H9 (cell line): ENCODE measurements at regions not wholly inside any gene's neighbourhood (a gene's known extent, or its start where the extent isn't known, plus 50 kb on each side); places are given as distances from the start of the nearest gene placed in this dataset.

Experiments
- DNase-seq: peaks from one replicate; pipeline ENCODE4 v3.0.0-alpha.2; 2017
- H2AFZ ChIP-seq: one replicate; pipeline ENCODE4 v1.6.1; 2013; ENCODE audit warnings: mild to moderate bottlenecking, low read length, control low read depth, moderate library complexity
- H2AK5ac ChIP-seq: 2 replicates; pipeline ENCODE4 v1.6.1; 2013; ENCODE audit warnings: low read length, control low read depth, mixed read lengths; ENCODE audit not compliant: insufficient read length
- H2BK120ac ChIP-seq: one replicate; pipeline ENCODE4 v1.6.1; 2013; ENCODE audit warnings: low read depth, mild to moderate bottlenecking, low read length, control low read depth, inconsistent platforms; ENCODE audit not compliant: poor library complexity, severe bottlenecking
- H2BK12ac ChIP-seq: 2 replicates; pipeline ENCODE4 v1.6.1; 2013; ENCODE audit warnings: low read length, control low read depth, mixed read lengths, low read depth; ENCODE audit not compliant: insufficient read length
- H2BK15ac ChIP-seq: 2 replicates; pipeline ENCODE4 v1.6.1; 2013; ENCODE audit warnings: low read depth, low read length, control low read depth
- H2BK20ac ChIP-seq: one replicate; pipeline ENCODE4 v1.6.1; 2013; ENCODE audit warnings: low read depth, mild to moderate bottlenecking, low read length, control low read depth, inconsistent platforms; ENCODE audit not compliant: poor library complexity, severe bottlenecking
- H2BK5ac ChIP-seq: 2 replicates; pipeline ENCODE4 v1.6.1; 2013; ENCODE audit warnings: low read length, control low read depth, mixed read lengths; ENCODE audit not compliant: insufficient read length
- H3K14ac ChIP-seq: 2 replicates; pipeline ENCODE4 v1.6.1; 2013; ENCODE audit warnings: low read length, control low read depth; ENCODE audit not compliant: insufficient read depth
- H3K18ac ChIP-seq: 2 replicates; pipeline ENCODE4 v1.6.1; 2013; ENCODE audit warnings: low read depth, mild to moderate bottlenecking, mixed read lengths, low read length, control low read depth; ENCODE audit not compliant: insufficient read length
- H3K23ac ChIP-seq: 2 replicates; pipeline ENCODE4 v1.6.1; 2013; ENCODE audit warnings: low read length, control low read depth, mixed read lengths, low read depth; ENCODE audit not compliant: insufficient read length
- H3K23me2 ChIP-seq: 2 replicates; pipeline ENCODE4 v1.6.1; 2013; ENCODE audit warnings: low read depth, mild to moderate bottlenecking, mixed read lengths, low read length, control low read depth; ENCODE audit not compliant: insufficient read length, poor library complexity, severe bottlenecking
- H3K27ac ChIP-seq: 2 replicates; pipeline ENCODE4 v1.5.1; 2013; ENCODE audit warnings: low read length, control low read depth, mixed read lengths, low read depth; ENCODE audit not compliant: insufficient read length
- H3K27me3 ChIP-seq: 2 replicates; pipeline ENCODE4 v1.6.1; 2013; ENCODE audit warnings: low read length, control low read depth, inconsistent platforms; ENCODE audit not compliant: insufficient read depth
- H3K4ac ChIP-seq: 2 replicates; pipeline ENCODE4 v1.6.1; 2013; ENCODE audit warnings: low read depth, mild to moderate bottlenecking, control low read depth, inconsistent platforms, low read length, moderate library complexity
- H3K4me1 ChIP-seq: 2 replicates; pipeline ENCODE4 v1.6.1; 2013; ENCODE audit warnings: low read length, control low read depth, inconsistent platforms; ENCODE audit not compliant: insufficient read depth
- H3K4me2 ChIP-seq: 2 replicates; pipeline ENCODE4 v1.6.1; 2013; ENCODE audit warnings: low read length, control low read depth, mixed read lengths; ENCODE audit not compliant: insufficient read length, insufficient read depth
- H3K56ac ChIP-seq: 2 replicates; pipeline ENCODE4 v1.6.1; 2013; ENCODE audit warnings: low read depth, mild to moderate bottlenecking, mixed read lengths, low read length, control low read depth; ENCODE audit not compliant: insufficient read length
- H3K79me1 ChIP-seq: 2 replicates; pipeline ENCODE4 v1.6.1; 2013; ENCODE audit warnings: low read depth, mild to moderate bottlenecking, moderate library complexity, low read length, control low read depth, inconsistent platforms; ENCODE audit not compliant: insufficient read depth, poor library complexity, severe bottlenecking
- H3K79me2 ChIP-seq: 2 replicates; pipeline ENCODE4 v1.6.1; 2013; ENCODE audit warnings: low read length, control low read depth, inconsistent platforms; ENCODE audit not compliant: insufficient read depth
- H3K9ac ChIP-seq: 2 replicates; pipeline ENCODE4 v1.6.1; 2013; ENCODE audit warnings: low read length, control low read depth, mixed read lengths; ENCODE audit not compliant: insufficient read length; ENCODE audit errors: extremely low read depth
- H3K9me3 ChIP-seq: one replicate; pipeline ENCODE4 v1.6.1; 2013; ENCODE audit warnings: low read depth, low read length, inconsistent platforms; ENCODE audit not compliant: control insufficient read depth
- H3T11ph ChIP-seq: one replicate; pipeline ENCODE4 v1.6.1; 2013; ENCODE audit warnings: mild to moderate bottlenecking, low read length, control low read depth, inconsistent platforms
- H4K20me1 ChIP-seq: one replicate; pipeline ENCODE4 v1.6.1; 2013; ENCODE audit not compliant: control insufficient read depth, insufficient read length, insufficient read depth
- H4K5ac ChIP-seq: 2 replicates; pipeline ENCODE4 v1.6.1; 2013; ENCODE audit warnings: low read depth, mild to moderate bottlenecking, mixed read lengths, low read length, control low read depth; ENCODE audit not compliant: insufficient read length
- H4K8ac ChIP-seq: replicated peaks from 2 replicates; pipeline ENCODE4 v1.6.1; 2013; ENCODE audit warnings: low read length, control low read depth, mixed read lengths, low read depth; ENCODE audit not compliant: insufficient read length
- H4K91ac ChIP-seq: 2 replicates; pipeline ENCODE4 v1.6.1; 2013; ENCODE audit warnings: low read depth, mild to moderate bottlenecking, moderate library complexity, mixed read lengths, low read length, control low read depth; ENCODE audit not compliant: insufficient read length
- H3K27ac Mint-ChIP-seq, 3 experiments: 2 replicates in 2 of 3; 3 replicates in 1 of 3; pipeline ENCODE4 v1.8.0; 2020 to 2021; ENCODE audit warnings: mixed read lengths in 3 of 3, mild to moderate bottlenecking in 1 of 3, moderate library complexity in 1 of 3
- H3K27me3 Mint-ChIP-seq: 2 replicates; pipeline ENCODE4 v1.8.0; 2021; ENCODE audit warnings: low read depth, mild to moderate bottlenecking, moderate library complexity, mixed read lengths
- H3K36me3 Mint-ChIP-seq, 3 experiments: 2 replicates in 2 of 3; 3 replicates in 1 of 3; pipeline ENCODE4 v1.8.0; 2020 to 2021; ENCODE audit warnings: low read depth in 3 of 3, mixed read lengths in 3 of 3; ENCODE audit not compliant: insufficient read depth in 1 of 3
- H3K4me1 Mint-ChIP-seq, 2 experiments: 2 replicates each; pipeline ENCODE4 v1.8.0; 2020; ENCODE audit warnings: mixed read lengths in 2 of 2
- H3K4me3 Mint-ChIP-seq, 2 experiments: 2 replicates in 1 of 2; 3 replicates in 1 of 2; pipeline ENCODE4 v1.8.0; 2020 to 2021; ENCODE audit warnings: mild to moderate bottlenecking in 2 of 2, mixed read lengths in 2 of 2, moderate library complexity in 1 of 2
- H3K9me3 Mint-ChIP-seq, 2 experiments: 2 replicates in 1 of 2; 3 replicates in 1 of 2; pipeline ENCODE4 v1.8.0; 2020; ENCODE audit warnings: mild to moderate bottlenecking in 2 of 2, mixed read lengths in 2 of 2, moderate library complexity in 1 of 2
- whole genome bisulfite sequencing: extraction: QIAGEN DNeasy Blood & Tissue Kit; methylation state at CpG from one replicate; pipeline ENCODE4 v1.1.7; 2013; ENCODE audit warnings: missing lambda C conversion rate, low lambda C conversion rate, mixed read lengths; ENCODE audit not compliant: insufficient read length; ENCODE audit errors: extremely low coverage; 5-methylcytosine and 5-hydroxymethylcytosine counted together
- TF ChIP-seq, protein P1 (sequence below): fragments of 200-600 bp; sonication (generic); conservative IDR thresholded peaks from 3 replicates; pipeline ENCODE4 v1.8.0; 2021; ENCODE audit warnings: antibody characterized with exemption, mild to moderate bottlenecking

DNA sequence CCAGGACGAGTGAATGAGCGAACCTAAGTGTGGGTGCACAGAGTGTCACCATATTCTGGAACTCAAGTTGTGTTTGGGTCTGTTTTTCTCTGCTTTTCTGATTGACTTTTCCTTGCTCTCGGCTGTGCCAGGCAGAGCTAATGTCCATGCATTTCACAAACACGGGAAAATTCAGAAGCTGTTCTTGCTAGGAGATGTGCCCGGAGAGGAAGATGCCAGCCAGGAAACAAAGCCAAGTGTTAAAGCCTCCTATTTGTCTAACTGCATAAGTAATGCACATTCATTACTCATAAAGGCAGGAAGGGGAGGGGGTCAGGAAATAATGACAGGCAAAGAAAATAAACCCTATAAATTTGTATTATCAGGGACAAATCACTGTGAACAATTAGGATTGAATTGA lies 250.4 kb upstream of the SFSWAP start:
- Histone ChIP-seq H3K27ac (no peak overlapping the region), H3K9ac (no peak overlapping the region), H3K79me1 (no peaks in the 10 kb centered on the region), H4K5ac (no peak overlapping the region), H3K27me3 (no peaks in the 10 kb centered on the region), H3K14ac (no peak overlapping the region), H4K20me1 (no peaks in the 10 kb centered on the region), H3K4me2 (no peak overlapping the region), H2BK120ac (no peak overlapping the region), H2BK15ac (no peak overlapping the region), H3K23ac (no peak overlapping the region), H3K9me3 (no peaks in the 10 kb centered on the region), H2BK20ac (no peak overlapping the region), H3K56ac (no peak overlapping the region), H2BK5ac (no peak overlapping the region), H3K18ac (no peak overlapping the region), H3K4ac (no peak overlapping the region), H2BK12ac (no peak overlapping the region), H2AK5ac (no peak overlapping the region), H3K23me2 (no peaks in the 10 kb centered on the region), H3K4me1 (no peaks in the 10 kb centered on the region), H4K91ac (no peak overlapping the region), H3T11ph (no peak overlapping the region), H4K8ac (no peak overlapping the region), H2AFZ (no peak overlapping the region), H3K79me2 (no peaks in the 10 kb centered on the region)
- Mint-ChIP-seq H3K4me1 (peaks cover 0 to 7% of the 10 kb centered on the region in 2 experiments; a peak in 2 of 4 replicates), H3K27me3 (peaks cover 12% of the 10 kb centered on the region), H3K9me3 (no peaks in the 10 kb centered on the region), H3K27ac (no peak overlapping the region), H3K36me3 (no peaks in the 10 kb centered on the region), H3K4me3 (no peak overlapping the region)
- WGBS = no CpG with 5 or more reads among the region's 5 CpGs
- TF ChIP-seq, protein P1, sequence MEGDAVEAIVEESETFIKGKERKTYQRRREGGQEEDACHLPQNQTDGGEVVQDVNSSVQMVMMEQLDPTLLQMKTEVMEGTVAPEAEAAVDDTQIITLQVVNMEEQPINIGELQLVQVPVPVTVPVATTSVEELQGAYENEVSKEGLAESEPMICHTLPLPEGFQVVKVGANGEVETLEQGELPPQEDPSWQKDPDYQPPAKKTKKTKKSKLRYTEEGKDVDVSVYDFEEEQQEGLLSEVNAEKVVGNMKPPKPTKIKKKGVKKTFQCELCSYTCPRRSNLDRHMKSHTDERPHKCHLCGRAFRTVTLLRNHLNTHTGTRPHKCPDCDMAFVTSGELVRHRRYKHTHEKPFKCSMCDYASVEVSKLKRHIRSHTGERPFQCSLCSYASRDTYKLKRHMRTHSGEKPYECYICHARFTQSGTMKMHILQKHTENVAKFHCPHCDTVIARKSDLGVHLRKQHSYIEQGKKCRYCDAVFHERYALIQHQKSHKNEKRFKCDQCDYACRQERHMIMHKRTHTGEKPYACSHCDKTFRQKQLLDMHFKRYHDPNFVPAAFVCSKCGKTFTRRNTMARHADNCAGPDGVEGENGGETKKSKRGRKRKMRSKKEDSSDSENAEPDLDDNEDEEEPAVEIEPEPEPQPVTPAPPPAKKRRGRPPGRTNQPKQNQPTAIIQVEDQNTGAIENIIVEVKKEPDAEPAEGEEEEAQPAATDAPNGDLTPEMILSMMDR = no peak
- peak; percentile 12 for DNase-seq
